Astrocyte (in vitro differentiated cells and primary cell): ENCODE measurements at regions not wholly inside any gene's neighbourhood (a gene's known extent, or its start where the extent isn't known, plus 50 kb on each side); places are given as distances from the start of the nearest gene placed in this dataset.

ENCODE experiments used
- CTCF ChIP-seq: IDR thresholded peaks from 2 replicates; pipeline ENCODE4 v1.5.1; 2011; ENCODE audit warnings: low read depth, mild to moderate bottlenecking, inconsistent platforms, low read length, moderate library complexity; ENCODE audit not compliant: insufficient read depth
- EZH2 ChIP-seq: IDR thresholded peaks from 2 replicates; pipeline ENCODE4 v1.6.1; 2012; ENCODE audit warnings: mild to moderate bottlenecking, low read length, inconsistent platforms; ENCODE audit not compliant: insufficient read depth

DNA sequence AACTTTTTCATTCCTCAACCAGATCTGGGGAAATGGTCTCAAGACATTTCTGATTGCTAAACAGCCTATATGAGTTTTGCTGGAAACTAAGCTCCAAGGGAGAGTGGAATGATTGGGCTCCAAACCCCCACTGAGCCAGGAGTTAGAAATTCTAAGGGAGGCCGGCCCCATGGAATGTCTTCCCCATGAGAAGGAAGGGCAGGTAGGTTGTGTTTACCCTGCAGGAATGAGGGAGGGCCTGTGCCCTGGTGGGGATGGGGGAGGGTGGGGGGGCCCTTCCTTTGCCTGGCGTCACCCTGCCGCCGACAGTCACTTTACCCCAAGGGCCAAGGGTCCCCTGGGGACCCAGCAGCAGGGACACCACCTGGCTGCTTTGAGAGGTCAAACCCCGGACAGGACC is 298.9 kb downstream of the TFAP2C start:
- no peak for TF ChIP-seq CTCF
- no peak for TF ChIP-seq EZH2
